ENCODE measurements at regions not wholly inside any gene's neighbourhood (a gene's known extent, or its start where the extent isn't known, plus 50 kb on each side); places are given as distances from the start of the nearest gene placed in this dataset.

DNA sequence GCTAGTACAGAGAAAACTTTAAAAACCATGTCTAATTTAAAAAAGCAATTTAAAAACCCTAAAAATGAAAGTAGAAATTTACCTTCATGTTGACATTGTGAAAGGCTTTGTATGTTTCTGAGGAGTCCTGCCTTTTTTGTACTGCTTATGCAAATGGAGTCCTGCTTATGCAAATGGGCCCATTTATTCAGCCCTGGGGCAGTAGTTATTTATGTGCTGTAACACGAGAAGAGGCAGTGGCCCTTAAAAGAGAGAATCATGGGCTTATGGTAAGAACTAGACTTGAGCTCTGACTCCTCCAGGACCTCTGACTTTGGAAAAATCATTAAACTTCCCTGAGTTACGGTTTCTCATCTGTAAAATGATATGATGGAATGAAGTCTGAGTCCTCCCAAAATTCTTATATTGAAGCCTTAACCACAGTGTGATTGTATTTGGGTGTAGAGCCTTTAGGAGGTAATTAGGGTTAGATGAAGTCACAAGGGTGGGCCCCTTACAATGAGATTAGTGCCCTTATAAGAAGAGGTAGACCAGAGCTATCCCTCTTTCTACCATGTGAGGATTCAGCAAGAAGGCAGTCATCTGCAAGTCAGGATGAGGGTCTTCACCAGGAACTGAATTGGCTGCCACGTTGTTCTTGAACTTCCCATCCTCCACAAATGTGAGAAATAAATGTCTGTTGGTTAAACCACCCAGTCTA, 447.8 kb upstream of the CD180 start:
- Mint-ChIP-seq H3K4me3 (no peak overlapping the region), H3K4me1 (ENCODE audit: low read depth) (peaks cover 39% of the 10 kb centered on the region), H3K27ac (no peak overlapping the region), H3K9me3 (no peaks in the 10 kb centered on the region), H3K36me3 (ENCODE audit: low read depth) (no peaks in the 10 kb centered on the region), H3K27me3 (ENCODE audit: insufficient read depth) (no peaks in the 10 kb centered on the region)
- DNase-seq = no peak
- TF ChIP-seq, protein P1, sequence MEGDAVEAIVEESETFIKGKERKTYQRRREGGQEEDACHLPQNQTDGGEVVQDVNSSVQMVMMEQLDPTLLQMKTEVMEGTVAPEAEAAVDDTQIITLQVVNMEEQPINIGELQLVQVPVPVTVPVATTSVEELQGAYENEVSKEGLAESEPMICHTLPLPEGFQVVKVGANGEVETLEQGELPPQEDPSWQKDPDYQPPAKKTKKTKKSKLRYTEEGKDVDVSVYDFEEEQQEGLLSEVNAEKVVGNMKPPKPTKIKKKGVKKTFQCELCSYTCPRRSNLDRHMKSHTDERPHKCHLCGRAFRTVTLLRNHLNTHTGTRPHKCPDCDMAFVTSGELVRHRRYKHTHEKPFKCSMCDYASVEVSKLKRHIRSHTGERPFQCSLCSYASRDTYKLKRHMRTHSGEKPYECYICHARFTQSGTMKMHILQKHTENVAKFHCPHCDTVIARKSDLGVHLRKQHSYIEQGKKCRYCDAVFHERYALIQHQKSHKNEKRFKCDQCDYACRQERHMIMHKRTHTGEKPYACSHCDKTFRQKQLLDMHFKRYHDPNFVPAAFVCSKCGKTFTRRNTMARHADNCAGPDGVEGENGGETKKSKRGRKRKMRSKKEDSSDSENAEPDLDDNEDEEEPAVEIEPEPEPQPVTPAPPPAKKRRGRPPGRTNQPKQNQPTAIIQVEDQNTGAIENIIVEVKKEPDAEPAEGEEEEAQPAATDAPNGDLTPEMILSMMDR (IDR thresholded peaks at IDR 0.05) = no peak

DNA sequence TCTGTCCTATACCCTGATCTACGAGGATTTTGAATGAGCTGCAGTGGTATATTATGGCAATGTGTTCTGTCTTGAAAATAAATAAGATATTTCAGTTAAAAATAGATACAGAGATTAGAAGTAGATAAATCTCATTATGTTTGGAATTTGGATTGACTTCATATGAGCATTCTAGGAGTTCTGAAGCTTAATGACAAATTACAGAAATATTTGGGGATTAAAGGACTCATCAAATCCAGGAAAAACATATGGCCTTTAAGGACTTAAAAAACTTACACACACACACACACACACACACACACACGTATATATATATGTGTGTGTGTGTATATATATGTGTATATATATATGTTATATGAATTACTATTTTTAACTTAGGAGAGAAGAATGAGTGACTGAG, 446.9 kb upstream of the CD180 start:
- no peaks in the 10 kb centered on the region for H3K36me3 Mint-ChIP-seq (ENCODE audit: low read depth)
- TF ChIP-seq, protein P1 (IDR thresholded peaks at IDR 0.05) = no peak
- H3K27me3 Mint-ChIP-seq (ENCODE audit: insufficient read depth) = no peaks in the 10 kb centered on the region
- H3K4me1 Mint-ChIP-seq (ENCODE audit: low read depth) = peaks cover 32% of the 10 kb centered on the region
- H3K27ac Mint-ChIP-seq = no peak overlapping the region
- no peak overlapping the region for H3K4me3 Mint-ChIP-seq
- H3K9me3 Mint-ChIP-seq = no peaks in the 10 kb centered on the region
- DNase-seq = no peak

DNA sequence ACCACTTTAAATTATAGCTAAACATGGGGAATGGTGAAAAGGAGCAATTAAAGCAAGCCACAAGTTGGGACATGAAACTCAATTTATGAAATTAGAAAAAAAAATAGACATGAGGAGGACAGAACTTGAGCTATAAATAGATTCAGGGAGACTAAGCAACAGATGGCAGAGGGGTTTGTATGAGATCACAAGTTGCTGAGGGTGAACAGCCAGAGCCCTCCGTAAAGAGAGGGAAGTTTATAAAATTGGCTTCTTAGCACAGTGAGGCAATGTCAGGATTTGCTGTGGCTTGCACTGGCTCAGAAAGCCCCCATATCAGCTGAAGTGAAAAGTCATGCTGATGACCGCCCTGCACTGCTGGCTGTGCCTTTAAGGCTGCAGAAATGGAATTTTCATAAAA, 443.4 kb upstream of the CD180 start:
- Mint-ChIP-seq H3K27ac (no peak overlapping the region), H3K4me1 (ENCODE audit: low read depth) (peaks cover 11% of the 10 kb centered on the region), H3K4me3 (no peak overlapping the region), H3K9me3 (peaks cover 10% of the 10 kb centered on the region), H3K27me3 (ENCODE audit: insufficient read depth) (no peaks in the 10 kb centered on the region), H3K36me3 (ENCODE audit: low read depth) (no peaks in the 10 kb centered on the region)
- DNase-seq = no peak
- TF ChIP-seq, protein P1 (IDR thresholded peaks at IDR 0.05) = no peak

DNA sequence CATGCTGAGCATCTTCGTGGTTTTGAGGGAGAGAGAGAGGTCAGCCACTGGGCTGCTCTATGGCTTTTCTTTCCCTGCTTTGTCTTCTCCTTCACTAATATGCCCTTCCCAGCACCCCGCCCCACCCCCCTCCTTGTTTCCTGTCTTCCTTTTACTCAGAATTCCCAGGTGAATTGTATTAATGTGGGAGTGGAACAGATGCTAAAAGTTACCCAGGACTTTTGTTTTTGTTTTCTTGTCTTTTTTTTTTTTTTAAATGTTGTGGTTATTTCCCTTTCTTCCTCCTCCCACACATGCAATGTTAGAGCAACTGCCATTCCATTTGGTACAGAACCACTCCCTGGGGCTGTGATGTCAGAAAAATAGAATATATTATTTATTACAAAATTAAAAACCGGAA, 442.7 kb upstream of the CD180 start:
- TF ChIP-seq, protein P1 (IDR thresholded peaks at IDR 0.05) = no peak
- Mint-ChIP-seq H3K9me3 (peaks cover 14% of the 10 kb centered on the region), H3K27me3 (ENCODE audit: insufficient read depth) (no peaks in the 10 kb centered on the region), H3K4me3 (no peak overlapping the region), H3K27ac (no peak overlapping the region), H3K4me1 (ENCODE audit: low read depth) (peaks cover 11% of the 10 kb centered on the region), H3K36me3 (ENCODE audit: low read depth) (peaks cover 5% of the 10 kb centered on the region; the same call in 1 of the 2 replicates)
- no peak for DNase-seq

DNA sequence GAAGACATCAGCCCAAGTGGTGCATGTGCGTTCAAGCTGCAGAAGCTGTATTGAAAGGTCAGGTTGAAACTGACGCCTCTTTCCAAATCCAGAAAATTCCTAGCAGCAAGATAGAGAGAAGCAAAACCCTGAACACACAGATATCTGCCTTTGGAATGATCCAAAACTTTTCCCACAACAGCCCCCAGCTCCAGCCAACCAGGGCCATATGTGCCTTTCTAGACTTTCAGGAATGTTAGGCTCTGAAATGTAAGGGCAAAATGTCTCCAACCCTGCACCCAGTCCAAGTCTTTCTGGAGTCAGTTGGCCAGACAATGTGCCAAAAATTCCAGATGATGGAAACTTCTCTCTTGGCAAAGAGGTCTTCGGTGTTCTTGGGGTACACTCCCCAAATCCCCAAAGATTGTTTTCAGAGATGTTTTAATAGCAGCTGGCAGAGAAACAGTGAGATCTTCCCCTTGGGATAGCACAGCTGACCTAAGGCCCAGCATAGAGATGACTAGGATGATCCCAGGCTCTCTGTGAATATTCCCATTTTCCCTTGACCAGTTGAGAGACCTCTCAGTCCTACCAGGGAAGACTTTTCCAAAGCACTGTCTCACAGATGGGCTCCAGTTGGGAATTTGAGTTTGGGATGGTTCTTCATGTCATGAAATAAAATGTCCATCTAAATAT, 440.4 kb upstream of the CD180 start:
- H3K36me3 Mint-ChIP-seq (ENCODE audit: low read depth) = peaks cover 5% of the 10 kb centered on the region; the same call in 1 of the 2 replicates

More for the DNA sequence above, 440.4 kb upstream of the CD180 start:
- Mint-ChIP-seq H3K9me3 (peaks cover 14% of the 10 kb centered on the region), H3K27me3 (ENCODE audit: insufficient read depth) (no peaks in the 10 kb centered on the region), H3K4me1 (ENCODE audit: low read depth) (no peaks in the 10 kb centered on the region), H3K4me3 (no peak overlapping the region), H3K27ac (no peak overlapping the region)
- no peak for DNase-seq
- TF ChIP-seq, protein P1 (IDR thresholded peaks at IDR 0.05) = no peak

Data from HFFc6 (cell line).